Testis (tissue), 2 donors: ENCODE measurements at regions not wholly inside any gene's neighbourhood (a gene's known extent, or its start where the extent isn't known, plus 50 kb on each side); places are given as distances from the start of the nearest gene placed in this dataset.

Source experiments
- POLR2A ChIP-seq: fragments of 450-650 bp; IDR thresholded peaks from one replicate; pipeline ENCODE4 v1.6.1; 2017; ENCODE audit warnings: antibody characterized with exemption, mild to moderate bottlenecking, moderate library complexity
- TF ChIP-seq, protein P1 (sequence below), 3 experiments: fragments of 450-650 bp in 2 of 3; fragments of 200-600 bp in 1 of 3; sonication (generic) in 1 of 3; IDR thresholded peaks; one replicate each; pipeline ENCODE4 v1.5.1; 2016 to 2019; ENCODE audit warnings: antibody characterized with exemption in 3 of 3, mild to moderate bottlenecking in 2 of 3, moderate library complexity in 1 of 3

DNA sequence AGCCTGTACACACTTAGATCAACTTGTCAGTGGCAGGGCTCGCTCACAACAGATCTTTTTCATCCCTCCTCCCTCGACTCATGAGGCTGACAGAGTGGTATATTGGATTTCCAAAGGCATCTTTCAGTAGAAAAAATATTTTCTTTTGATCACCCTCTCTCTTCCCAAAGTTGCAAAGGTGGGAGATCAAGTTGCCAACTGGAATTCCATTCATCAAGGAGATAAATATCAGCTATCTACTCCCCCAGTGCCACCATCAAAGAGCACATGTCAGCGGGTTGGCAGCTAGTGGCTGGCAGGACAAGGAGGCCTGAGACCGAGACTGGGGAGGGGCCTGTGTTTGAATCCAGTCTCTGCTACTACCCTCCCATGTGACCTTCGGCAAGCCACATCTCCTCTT, 539.7 kb upstream of the CDH11 start:
- TF ChIP-seq POLR2A = no peak
- TF ChIP-seq, protein P1, sequence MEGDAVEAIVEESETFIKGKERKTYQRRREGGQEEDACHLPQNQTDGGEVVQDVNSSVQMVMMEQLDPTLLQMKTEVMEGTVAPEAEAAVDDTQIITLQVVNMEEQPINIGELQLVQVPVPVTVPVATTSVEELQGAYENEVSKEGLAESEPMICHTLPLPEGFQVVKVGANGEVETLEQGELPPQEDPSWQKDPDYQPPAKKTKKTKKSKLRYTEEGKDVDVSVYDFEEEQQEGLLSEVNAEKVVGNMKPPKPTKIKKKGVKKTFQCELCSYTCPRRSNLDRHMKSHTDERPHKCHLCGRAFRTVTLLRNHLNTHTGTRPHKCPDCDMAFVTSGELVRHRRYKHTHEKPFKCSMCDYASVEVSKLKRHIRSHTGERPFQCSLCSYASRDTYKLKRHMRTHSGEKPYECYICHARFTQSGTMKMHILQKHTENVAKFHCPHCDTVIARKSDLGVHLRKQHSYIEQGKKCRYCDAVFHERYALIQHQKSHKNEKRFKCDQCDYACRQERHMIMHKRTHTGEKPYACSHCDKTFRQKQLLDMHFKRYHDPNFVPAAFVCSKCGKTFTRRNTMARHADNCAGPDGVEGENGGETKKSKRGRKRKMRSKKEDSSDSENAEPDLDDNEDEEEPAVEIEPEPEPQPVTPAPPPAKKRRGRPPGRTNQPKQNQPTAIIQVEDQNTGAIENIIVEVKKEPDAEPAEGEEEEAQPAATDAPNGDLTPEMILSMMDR (IDR thresholded peaks at IDR 0.05) = no peak
